Central memory CD4-positive, alpha-beta T cell (primary cell): ENCODE measurements at regions not wholly inside any gene's neighbourhood (a gene's known extent, or its start where the extent isn't known, plus 50 kb on each side); places are given as distances from the start of the nearest gene placed in this dataset.

Source experiments
- DNase-seq: peaks from one replicate; pipeline ENCODE4 v3.0.0; 2022

GRCh38 chr4:152157629-152158028 is 378.3 kb downstream of the FBXW7 start:
- DNase-seq = no peak

- no peak for DNase-seq
These were observed 379.4 kb downstream of the FBXW7 start for GRCh38 chr4:152156442-152156841.

DNA sequence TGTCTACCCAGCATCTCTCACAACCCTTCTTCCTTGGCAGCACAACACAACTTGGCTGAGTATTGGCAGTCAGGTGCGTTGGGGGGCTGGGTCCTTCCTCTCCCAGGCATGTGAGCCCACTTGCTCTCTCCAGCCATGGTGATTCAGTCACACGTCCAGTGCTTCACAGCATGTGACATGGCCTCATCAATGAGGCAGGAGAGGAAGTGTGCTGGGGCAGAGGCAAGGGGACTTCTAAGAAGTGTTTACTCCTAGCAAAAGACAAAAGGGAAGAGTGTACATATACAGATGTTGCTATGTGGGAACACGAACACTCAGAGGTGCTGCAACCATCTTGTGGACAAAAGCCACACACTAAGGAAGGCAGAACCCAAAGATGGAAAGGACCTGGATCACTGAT is 380.8 kb downstream of the FBXW7 start:
- DNase-seq = no peak

- no peak for DNase-seq
These were observed 381.5 kb downstream of the FBXW7 start for GRCh38 chr4:152154433-152154832.

DNA sequence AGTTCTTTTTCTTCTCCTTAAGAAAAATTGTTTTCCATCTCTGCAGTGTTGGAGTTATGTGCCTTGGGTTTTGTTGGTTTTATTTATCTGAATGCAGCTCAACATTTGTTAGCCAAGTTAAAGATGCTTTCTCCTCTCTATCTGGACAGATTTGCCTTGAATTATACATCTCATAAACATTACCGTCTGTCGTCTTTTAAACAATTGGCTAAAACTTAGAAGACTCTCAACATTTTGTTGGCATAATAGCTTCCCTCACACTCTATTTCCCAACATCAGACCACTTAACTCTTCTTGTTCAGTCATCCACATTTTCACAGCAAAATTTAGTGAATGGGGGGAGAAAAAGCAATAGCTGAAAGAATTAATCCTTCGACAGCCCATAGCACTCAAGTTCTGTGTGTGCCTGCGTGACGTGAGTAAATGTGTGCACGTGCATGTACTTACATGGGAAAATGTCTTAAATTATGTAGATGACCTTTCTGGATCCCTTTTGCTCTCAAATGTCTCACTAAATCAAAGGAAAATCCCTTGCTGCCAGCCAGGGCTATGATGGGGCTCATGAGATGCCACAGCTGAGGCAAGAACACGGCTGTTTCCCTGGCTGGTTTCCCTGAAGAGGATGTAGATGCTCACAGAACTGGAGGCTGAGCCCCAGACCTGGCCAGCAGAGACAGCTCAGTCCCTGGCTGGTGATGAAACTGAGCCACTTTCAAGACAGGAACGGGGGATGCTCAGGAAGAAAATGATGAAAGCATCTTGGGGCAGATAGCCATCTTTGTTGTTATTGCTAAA is 382.2 kb downstream of the FBXW7 start:
- no peak for DNase-seq

DNA sequence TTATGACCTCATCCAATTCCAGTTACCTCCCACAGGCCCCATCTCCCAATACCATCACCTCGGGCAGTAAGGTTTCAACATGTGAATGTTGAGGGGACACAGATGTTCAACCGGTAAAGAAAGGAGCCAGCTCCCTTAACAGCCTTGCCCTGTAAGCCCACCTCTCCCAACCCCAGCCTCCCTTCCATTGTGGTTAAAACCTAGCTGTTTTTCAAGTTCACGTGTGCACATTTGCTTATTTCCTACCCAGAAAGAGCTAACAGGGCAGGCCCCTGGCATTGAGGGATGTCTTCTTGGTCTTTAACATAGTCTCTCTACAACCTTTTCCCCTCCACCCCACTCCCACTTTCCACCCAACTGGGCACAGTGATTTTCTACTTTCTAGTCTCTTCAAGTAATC is 385.7 kb downstream of the FBXW7 start:
- no peak for DNase-seq

GRCh38 chr4:152149745-152150144 is 386.1 kb downstream of the FBXW7 start:
- DNase-seq = no peak

DNA sequence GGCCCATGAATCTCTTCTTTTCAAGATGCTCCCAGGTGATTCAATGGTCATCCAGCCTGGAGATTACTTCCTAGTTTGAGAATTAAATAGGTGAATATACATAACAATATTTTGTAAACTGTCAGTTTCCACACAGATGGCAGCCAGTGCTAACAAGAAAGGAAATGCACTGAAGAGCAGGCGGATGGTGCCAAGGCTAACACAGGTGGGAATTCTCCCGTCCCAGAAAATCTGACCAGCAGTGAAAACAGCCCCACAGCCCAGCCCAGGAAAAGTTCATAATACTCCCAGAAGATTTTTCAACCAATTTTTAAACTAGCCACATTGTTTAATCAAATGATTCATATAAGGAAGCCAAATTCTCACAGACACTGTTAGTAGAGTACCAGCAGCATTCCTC is 387.2 kb upstream of the GATB start:
- DNase-seq = no peak

GRCh38 chr4:152146244-152146643 is 385.4 kb upstream of the GATB start:
- no peak for DNase-seq

GRCh38 chr4:152143806-152144205 is 383.0 kb upstream of the GATB start:
- DNase-seq = no peak

- DNase-seq = peak; percentile 34
These were observed 377.6 kb upstream of the GATB start for GRCh38 chr4:152138451-152138850.

- DNase-seq = no peak
These were observed 372.0 kb upstream of the GATB start for GRCh38 chr4:152132776-152133175.

DNA sequence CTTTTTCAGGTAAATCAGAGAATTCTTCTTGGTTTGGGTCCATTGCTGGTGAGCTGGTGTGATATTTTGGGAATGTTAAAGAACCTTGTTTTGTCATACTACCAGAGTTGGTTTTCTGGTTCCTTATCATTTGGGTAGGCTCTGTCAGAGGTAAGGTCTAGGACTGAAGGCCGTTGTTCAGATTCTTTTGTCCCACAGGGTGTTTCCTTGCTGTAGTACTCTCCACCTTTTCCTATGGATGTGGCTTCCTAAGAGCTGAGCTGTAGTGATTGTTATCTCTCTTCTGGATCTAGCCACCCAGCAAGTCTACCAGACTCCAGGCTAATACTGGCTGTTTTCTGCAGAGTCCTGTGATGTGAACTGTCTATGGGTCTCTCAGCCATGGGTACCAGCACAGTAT is 367.5 kb upstream of the GATB start:
- DNase-seq = no peak

DNA sequence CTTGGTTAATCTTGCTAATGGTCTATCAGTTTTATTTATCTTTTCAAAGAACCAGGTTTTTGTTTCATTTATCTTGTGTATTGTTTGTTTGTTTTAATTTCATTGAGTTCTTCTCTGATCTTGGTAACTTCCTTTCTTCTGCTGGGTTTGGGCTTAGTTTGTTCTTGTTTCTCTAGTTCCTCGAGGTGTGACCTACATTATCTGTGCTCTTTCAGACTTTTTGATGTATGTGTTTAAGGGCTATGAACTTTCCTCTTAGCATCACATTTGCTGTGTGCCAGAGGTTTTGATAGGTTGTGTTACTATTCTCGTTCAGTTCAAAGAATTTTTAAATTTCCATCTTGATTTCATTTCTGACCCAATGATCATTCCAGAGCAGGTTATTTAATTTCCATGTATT is 365.4 kb upstream of the GATB start:
- DNase-seq = peak; percentile 13

GRCh38 chr4:152118819-152119553 is 358.2 kb upstream of the GATB start:
- no peak for DNase-seq

GRCh38 chr4:152117933-152118507 is 357.2 kb upstream of the GATB start:
- no peak for DNase-seq

- no peak for DNase-seq
These were observed 356.7 kb upstream of the GATB start for GRCh38 chr4:152117520-152117919.

GRCh38 chr4:152117054-152117453 is 356.2 kb upstream of the GATB start:
- no peak for DNase-seq

DNA sequence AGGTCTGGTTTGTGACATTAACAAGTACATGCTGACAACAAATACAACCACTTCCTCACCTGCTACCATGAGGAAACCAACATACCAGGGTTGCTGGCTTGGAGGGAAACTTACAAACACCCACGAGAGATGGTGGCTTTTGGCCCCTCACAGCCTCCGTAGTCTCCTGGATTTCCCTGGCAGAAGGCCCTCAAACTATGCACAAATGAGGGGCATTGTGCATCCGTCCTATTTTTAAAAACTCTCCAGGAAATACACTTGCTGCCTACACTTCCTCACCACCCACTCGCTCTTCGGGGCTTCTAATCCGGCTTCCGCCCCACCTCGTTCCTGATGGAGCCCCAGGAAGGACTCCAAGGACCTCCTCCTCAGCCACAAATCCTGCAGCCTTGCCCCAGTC is 355.0 kb upstream of the GATB start:
- peak; percentile 71 for DNase-seq

DNA sequence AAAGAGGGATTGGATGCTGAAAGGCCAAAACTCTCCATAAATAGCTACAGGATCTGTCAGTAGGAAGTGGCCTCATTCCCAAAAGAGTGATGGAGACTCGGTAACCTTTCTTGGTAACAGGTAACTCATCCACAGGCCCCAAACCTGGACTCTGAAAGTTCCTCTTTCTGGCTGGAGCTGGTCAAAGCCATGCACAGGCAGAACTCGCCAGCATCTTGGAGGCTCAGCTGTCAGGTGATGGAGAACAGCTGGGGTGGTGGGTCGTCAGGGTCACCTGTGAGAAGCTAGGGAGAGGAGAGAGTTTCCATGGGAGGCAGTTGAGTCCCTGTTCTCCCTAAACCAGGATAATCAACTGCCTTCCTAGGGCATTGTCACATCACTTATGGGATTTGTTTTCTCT is 354.3 kb upstream of the GATB start:
- DNase-seq = no peak

DNA sequence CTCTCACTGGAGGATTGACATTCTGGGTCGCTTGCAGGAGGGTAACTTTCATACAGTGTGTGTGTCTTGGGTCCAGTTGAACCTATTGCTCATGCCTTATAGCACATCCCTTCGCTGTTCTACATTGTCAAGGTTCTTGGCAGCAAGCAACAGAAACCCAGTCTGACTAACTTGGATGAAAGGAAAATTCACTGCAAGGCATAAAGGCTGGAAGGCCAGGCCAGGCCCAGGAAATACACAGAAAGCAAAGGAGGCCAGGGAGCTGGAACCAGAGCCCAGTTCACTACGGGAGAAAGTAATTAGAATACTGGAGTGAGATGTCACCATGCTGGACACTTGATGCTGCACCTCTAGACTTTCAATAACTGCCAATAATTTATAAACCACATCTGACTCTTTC is 353.8 kb upstream of the GATB start:
- no peak for DNase-seq

DNA sequence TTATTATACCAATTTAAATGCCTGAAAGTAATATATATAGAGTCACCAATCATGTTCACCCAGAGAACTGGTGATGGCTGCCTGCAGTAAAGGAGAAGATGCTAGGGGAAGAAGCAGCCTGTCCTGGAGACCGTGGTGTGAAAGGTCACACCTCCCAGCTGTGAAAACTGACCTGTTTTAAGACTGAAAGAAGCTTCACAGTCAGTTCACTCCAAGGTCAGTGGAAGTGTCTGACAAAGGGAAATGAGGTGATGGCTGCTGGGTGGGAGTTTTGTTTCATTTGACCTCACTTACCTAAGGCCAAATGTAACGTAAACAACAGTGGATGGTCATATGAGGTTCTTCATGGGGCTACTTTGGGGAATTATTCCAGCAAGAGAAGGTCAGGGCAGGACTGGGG is 352.1 kb upstream of the GATB start:
- DNase-seq = no peak

DNA sequence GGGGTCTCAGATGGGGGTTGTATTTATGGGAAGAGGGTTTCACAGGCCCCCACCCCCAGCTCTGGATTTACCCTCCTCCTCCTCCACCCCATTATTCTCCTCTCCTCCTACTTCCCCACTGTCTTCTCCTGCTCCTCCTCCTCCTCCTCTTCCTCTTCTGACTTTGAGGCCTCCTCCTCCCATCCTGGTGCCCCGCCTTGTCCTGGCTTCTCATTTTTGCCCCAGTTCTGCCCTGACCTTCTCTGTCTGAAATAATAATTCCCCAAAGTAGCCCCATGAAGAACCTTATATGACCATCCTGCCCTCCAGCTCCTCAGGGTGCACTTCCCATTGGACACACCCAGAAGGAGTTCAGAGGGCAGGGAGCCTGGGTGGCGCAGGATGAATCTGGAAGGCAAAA is 351.4 kb upstream of the GATB start:
- no peak for DNase-seq

DNA sequence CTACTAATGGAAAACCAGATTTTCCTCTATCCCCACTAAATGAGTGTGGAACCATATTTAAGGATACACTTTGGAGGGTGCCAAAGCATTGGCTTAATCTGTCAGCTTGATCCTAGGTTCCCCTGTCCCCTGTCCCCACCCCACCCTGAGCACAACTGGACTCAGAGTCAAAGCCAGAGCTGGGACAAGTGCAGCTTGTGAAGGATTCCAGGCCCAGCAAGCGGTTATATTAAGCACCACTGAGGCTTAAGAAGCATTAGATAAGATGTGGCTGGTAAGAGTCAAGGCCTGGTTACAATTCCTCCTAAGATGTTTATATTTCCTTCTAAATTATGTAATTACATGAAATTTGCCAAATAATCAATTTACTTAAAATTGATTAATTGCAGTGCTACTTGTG is 350.0 kb upstream of the GATB start:
- DNase-seq = no peak
